Naive thymus-derived CD8-positive, alpha-beta T cell (primary cell): ENCODE measurements at regions not wholly inside any gene's neighbourhood (a gene's known extent, or its start where the extent isn't known, plus 50 kb on each side); places are given as distances from the start of the nearest gene placed in this dataset.

Experiments
- ATAC-seq, 2 donors: fragments of 150-1000 bp; cut with Tn5 transposase in 1 of 2; sonication (Bioruptor Pico), chemical (Tn5 transposase) in 1 of 2; 1 replicate in 1 of 2; 2 replicates in 1 of 2; pipeline ENCODE4 v1.10.0; 2021; ENCODE audit warnings: mild to moderate bottlenecking in 2 of 2, moderate library complexity in 2 of 2
- POLR2A ChIA-PET: fragments of 350-600 bp; sonication (Branson Sonifier 250); formaldehyde crosslinking; loops from one replicate; lab custom pipeline; 2021; ENCODE audit warnings: antibody characterized with exemption; lab: Charles Lee
- DNase-seq, 10 donors: peaks; one replicate each; pipeline versions ENCODE4 v3.0.0 to v3.0.0-alpha.2; 2020 to 2022
- H3K27ac Mint-ChIP-seq, 10 donors: one replicate each; pipeline ENCODE4 v1.8.0; 2020 to 2022; ENCODE audit warnings: mild to moderate bottlenecking in 10 of 10, mixed read lengths in 10 of 10, moderate library complexity in 4 of 10, inconsistent platforms in 1 of 10
- H3K27me3 Mint-ChIP-seq, 5 donors: one replicate each; pipeline ENCODE4 v1.8.0; 2021 to 2022; ENCODE audit warnings: mixed read lengths in 5 of 5
- H3K36me3 Mint-ChIP-seq, 3 donors: one replicate each; pipeline ENCODE4 v1.8.0; 2020 to 2022; ENCODE audit warnings: mixed read lengths in 3 of 3, mild to moderate bottlenecking in 2 of 3, inconsistent platforms in 1 of 3
- H3K4me1 Mint-ChIP-seq, 4 donors: one replicate each; pipeline ENCODE4 v1.8.0; 2021 to 2022; ENCODE audit warnings: mixed read lengths in 4 of 4
- H3K4me3 Mint-ChIP-seq, 10 donors: one replicate each; pipeline ENCODE4 v1.8.0; 2020 to 2022; ENCODE audit warnings: mild to moderate bottlenecking in 10 of 10, mixed read lengths in 10 of 10, moderate library complexity in 6 of 10, inconsistent platforms in 1 of 10
- H3K9me3 Mint-ChIP-seq, 9 donors: one replicate each; pipeline ENCODE4 v1.8.0; 2020 to 2022; ENCODE audit warnings: mixed read lengths in 9 of 9, mild to moderate bottlenecking in 3 of 9, inconsistent platforms in 1 of 9, moderate library complexity in 1 of 9

GRCh38 chr3:34934660-34935059, 704.7 kb upstream of the ARPP21 start:
- Mint-ChIP-seq H3K9me3 (peaks cover 5 to 24% (median 11%) of the 10 kb centered on the region in 9 donors), H3K4me1 (no peaks in the 10 kb centered on the region), H3K36me3 (peaks cover 0 to 5% (median 0%) of the 10 kb centered on the region in 3 donors), H3K27ac (no peak overlapping the region), H3K27me3 (no peaks in the 10 kb centered on the region), H3K4me3 (no peak overlapping the region)
- no peak for ATAC-seq
- DNase-seq: no peak
- POLR2A ChIA-PET: no interaction called here

DNA sequence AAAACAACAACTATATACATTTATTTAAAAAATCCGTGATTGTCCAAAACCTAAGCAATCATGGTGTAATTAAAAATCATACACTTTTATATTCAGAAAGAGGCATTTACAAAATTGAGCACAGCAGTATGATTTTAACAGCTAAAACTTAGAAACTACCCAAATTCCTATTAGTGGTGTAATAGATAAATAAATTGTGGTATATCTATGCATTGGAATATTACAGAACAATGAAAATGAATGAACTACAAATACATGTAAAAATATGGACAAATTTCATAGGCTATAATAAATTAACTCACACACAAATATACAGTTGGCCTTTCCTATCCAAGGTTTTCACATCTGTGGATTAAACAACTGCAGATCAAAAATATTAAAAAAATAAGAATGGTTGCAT, 700.5 kb upstream of the ARPP21 start:
- ATAC-seq (no peak), DNase-seq (no peak)
- H3K27me3 Mint-ChIP-seq: peaks cover 0 to 2% (median 0%) of the 10 kb centered on the region in 5 donors
- no peak overlapping the region for H3K4me3 Mint-ChIP-seq
- POLR2A ChIA-PET: no interaction called here
- H3K36me3 Mint-ChIP-seq: no peaks in the 10 kb centered on the region
- H3K9me3 Mint-ChIP-seq: peaks cover 0 to 14% (median 3%) of the 10 kb centered on the region in 9 donors
- H3K4me1 Mint-ChIP-seq: no peaks in the 10 kb centered on the region
- no peak overlapping the region for H3K27ac Mint-ChIP-seq

DNA sequence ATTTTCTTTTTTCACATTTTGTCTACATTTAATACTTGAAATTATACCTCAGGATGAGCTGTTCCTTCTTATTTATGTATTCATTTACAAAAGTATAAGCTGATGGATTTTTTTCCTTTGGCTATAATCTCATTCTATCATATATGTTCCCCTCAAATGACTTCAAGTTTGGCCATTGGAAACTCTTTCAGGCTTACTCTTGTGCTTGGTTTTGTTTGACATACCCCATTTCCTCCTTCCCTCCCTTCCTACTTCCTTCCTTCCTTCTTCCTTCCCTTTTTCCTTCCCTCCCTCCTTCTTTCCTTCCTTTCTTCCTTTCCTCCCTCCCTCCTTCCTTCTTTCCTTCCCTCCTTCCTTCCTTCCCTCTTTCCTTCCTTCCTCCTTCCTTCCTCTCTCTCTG, 697.1 kb upstream of the ARPP21 start:
- H3K27me3 Mint-ChIP-seq: peaks cover 0 to 15% (median 6%) of the 10 kb centered on the region in 5 donors
- ATAC-seq (no peak), DNase-seq (no peak)
- H3K36me3 Mint-ChIP-seq: peaks cover 0 to 3% (median 0%) of the 10 kb centered on the region in 3 donors
- H3K4me3 Mint-ChIP-seq: no peak overlapping the region
- no peaks in the 10 kb centered on the region for H3K4me1 Mint-ChIP-seq
- peaks cover 0 to 14% (median 3%) of the 10 kb centered on the region in 9 donors for H3K9me3 Mint-ChIP-seq
- POLR2A ChIA-PET: no interaction called here
- peak overlapping the region in 1 of 10 donors; percentile 8 for H3K27ac Mint-ChIP-seq

DNA sequence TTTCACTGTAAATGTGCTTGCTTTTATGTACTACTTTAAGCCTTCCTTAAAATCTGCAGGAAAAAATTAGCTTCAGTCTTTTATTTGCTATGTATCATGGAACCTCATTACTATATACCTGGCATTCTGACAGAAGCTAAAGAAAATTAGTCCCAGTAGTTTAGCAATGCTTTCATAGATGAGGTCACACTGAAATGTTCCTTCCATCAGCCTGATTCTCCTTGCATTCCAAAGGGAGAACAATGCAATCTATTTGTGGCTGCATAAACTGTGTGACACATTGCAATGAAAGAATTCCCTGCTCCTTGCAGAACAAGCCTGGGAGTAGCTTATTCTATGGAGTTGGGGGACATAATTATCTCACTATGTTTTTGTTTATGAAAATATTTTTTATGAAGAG, 691.5 kb upstream of the ARPP21 start:
- Mint-ChIP-seq H3K4me1 (no peaks in the 10 kb centered on the region), H3K36me3 (peaks cover 0 to 10% (median 0%) of the 10 kb centered on the region in 3 donors), H3K9me3 (peaks cover 0 to 18% (median 5%) of the 10 kb centered on the region in 9 donors), H3K27ac (no peak overlapping the region), H3K4me3 (no peak overlapping the region), H3K27me3 (peaks cover 0 to 25% (median 4%) of the 10 kb centered on the region in 5 donors)
- ATAC-seq (no peak), DNase-seq (no peak)
- POLR2A ChIA-PET: no interaction called here

DNA sequence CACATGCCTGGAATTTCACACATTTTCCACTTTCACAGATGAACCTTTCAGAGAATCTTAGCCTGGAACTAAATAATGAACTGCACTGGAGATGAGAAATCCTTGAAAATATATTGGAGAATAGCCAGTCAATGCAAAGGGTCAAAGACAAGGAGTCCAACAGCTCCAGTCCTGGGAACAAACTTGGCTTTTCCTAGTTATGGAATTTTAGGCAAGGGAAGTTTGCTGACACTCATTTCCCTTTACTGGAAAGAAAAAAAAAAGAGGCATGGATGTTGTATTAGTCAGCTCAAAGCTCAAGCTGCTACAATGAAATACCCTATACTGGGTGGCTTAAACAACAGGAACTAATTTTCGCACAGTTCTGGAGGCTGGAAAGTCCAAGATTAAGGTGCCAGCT, 690.8 kb upstream of the ARPP21 start:
- POLR2A ChIA-PET: no interaction called here
- ATAC-seq: no peak
- Mint-ChIP-seq H3K9me3 (peaks cover 0 to 18% (median 5%) of the 10 kb centered on the region in 9 donors), H3K4me1 (no peaks in the 10 kb centered on the region), H3K36me3 (peaks cover 0 to 10% (median 0%) of the 10 kb centered on the region in 3 donors), H3K27me3 (peaks cover 0 to 25% (median 4%) of the 10 kb centered on the region in 5 donors), H3K4me3 (no peak overlapping the region), H3K27ac (no peak overlapping the region)
- no peak for DNase-seq

- DNase-seq (no peak), ATAC-seq (no peak)
- H3K27ac Mint-ChIP-seq: no peak overlapping the region
- peaks cover 0 to 8% (median 0%) of the 10 kb centered on the region in 5 donors for H3K27me3 Mint-ChIP-seq
- peaks cover 0 to 8% (median 2%) of the 10 kb centered on the region in 9 donors for H3K9me3 Mint-ChIP-seq
- no peaks in the 10 kb centered on the region for H3K36me3 Mint-ChIP-seq
- POLR2A ChIA-PET: no interaction called here
- H3K4me1 Mint-ChIP-seq: peaks cover 0 to 11% (median 5%) of the 10 kb centered on the region in 4 donors
- H3K4me3 Mint-ChIP-seq: no peak overlapping the region
Observed at GRCh38 chr3:34955680-34956079, 683.6 kb upstream of the ARPP21 start.

GRCh38 chr3:34956511-34956910, 682.8 kb upstream of the ARPP21 start:
- POLR2A ChIA-PET: no interaction called here
- ATAC-seq: no peak

DNA sequence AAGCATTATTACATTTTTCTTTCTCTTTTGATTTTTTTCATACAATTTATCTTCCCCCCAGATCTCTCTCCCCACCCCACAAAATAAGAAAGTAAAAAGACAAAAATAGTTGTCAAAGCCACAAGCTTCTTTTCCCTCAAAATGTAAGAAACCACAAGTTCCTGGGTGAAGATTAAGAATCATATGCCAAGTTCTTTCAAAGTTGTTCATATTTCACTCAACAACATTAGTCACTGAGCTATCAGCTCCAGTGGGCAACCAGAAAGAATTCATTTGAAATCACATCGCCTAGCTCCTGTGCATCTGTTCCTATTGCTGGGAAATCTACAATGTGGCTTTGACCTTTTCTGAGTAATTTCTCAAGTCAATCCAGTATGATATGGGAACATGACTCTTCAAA, 681.6 kb upstream of the ARPP21 start:
- POLR2A ChIA-PET: no interaction called here
- Mint-ChIP-seq H3K4me3 (peak overlapping the region in 1 of 10 donors; percentile 2), H3K27me3 (peaks cover 0 to 9% (median 0%) of the 10 kb centered on the region in 5 donors), H3K9me3 (peaks cover 0 to 8% (median 0%) of the 10 kb centered on the region in 9 donors), H3K4me1 (peaks cover 0 to 11% (median 5%) of the 10 kb centered on the region in 4 donors), H3K27ac (no peak overlapping the region), H3K36me3 (no peaks in the 10 kb centered on the region)
- DNase-seq (peak in 1 of 10 donors; percentile 3), ATAC-seq (no peak)

More at GRCh38 chr3:34956511-34956910, 682.8 kb upstream of the ARPP21 start:
- H3K27me3 Mint-ChIP-seq: peaks cover 0 to 12% (median 0%) of the 10 kb centered on the region in 5 donors
- H3K9me3 Mint-ChIP-seq: peaks cover 0 to 8% (median 0%) of the 10 kb centered on the region in 9 donors
- DNase-seq: no peak
- peaks cover 0 to 11% (median 5%) of the 10 kb centered on the region in 4 donors for H3K4me1 Mint-ChIP-seq
- H3K27ac Mint-ChIP-seq: no peak overlapping the region
- H3K4me3 Mint-ChIP-seq: no peak overlapping the region
- no peaks in the 10 kb centered on the region for H3K36me3 Mint-ChIP-seq

DNA sequence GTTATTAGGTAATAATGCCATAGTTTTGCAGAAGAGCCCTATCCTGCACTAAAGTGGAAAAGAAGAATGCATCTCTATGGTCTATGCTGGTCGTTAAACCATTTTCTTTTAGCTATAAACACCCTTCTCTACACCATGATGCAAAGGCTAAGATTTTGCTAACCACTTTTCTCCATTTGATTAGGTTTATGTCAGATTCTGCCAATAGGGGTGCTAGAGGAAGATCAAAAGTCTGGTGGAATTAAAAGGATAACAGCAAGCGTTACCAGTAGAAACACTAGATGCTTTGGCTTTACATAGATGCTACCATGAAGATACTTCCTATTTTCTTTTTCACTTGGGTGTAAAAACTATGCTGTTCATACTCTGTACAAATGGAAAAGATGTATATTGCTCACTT, 669.8 kb upstream of the ARPP21 start:
- H3K27me3 Mint-ChIP-seq: peaks cover 0 to 5% (median 0%) of the 10 kb centered on the region in 5 donors
- ATAC-seq (no peak), DNase-seq (no peak)
- POLR2A ChIA-PET: no interaction called here
- H3K36me3 Mint-ChIP-seq: no peaks in the 10 kb centered on the region
- peaks cover 0 to 4% (median 0%) of the 10 kb centered on the region in 9 donors for H3K9me3 Mint-ChIP-seq
- no peaks in the 10 kb centered on the region for H3K4me1 Mint-ChIP-seq
- no peak overlapping the region for H3K27ac Mint-ChIP-seq
- H3K4me3 Mint-ChIP-seq: no peak overlapping the region

- POLR2A ChIA-PET: no interaction called here
- Mint-ChIP-seq H3K9me3 (peaks cover 2 to 27% (median 11%) of the 10 kb centered on the region in 9 donors), H3K27me3 (peaks cover 0 to 2% (median 0%) of the 10 kb centered on the region in 5 donors), H3K4me1 (no peaks in the 10 kb centered on the region), H3K4me3 (no peak overlapping the region), H3K36me3 (no peaks in the 10 kb centered on the region), H3K27ac (no peak overlapping the region)
- no peak for DNase-seq
- ATAC-seq: no peak
Observed at GRCh38 chr3:34972481-34972880, 666.8 kb upstream of the ARPP21 start.

DNA sequence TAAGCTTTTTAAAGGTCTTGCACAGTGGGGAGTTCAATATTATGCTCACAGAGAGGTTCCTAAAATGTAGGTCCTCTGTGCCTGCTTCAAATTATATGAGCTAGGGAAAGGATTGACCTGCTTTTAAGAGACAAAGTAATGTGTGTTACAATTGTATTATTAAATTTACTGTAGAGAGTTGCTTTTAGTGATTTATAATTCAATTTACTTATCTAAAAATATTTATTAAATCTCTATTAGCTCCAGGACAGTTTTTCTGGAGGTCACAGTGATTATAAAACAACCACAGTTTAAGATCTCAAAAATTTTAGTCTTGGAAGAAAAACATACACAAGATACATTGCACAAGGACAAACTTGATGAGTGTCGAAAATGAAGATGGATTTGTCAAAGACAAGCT, 665.7 kb upstream of the ARPP21 start:
- Mint-ChIP-seq H3K27me3 (peaks cover 0 to 9% (median 2%) of the 10 kb centered on the region in 5 donors), H3K36me3 (no peaks in the 10 kb centered on the region), H3K4me3 (no peak overlapping the region), H3K4me1 (no peaks in the 10 kb centered on the region), H3K9me3 (peaks cover 4 to 30% (median 16%) of the 10 kb centered on the region in 9 donors), H3K27ac (no peak overlapping the region)
- POLR2A ChIA-PET: no interaction called here
- DNase-seq (no peak), ATAC-seq (no peak)

DNA sequence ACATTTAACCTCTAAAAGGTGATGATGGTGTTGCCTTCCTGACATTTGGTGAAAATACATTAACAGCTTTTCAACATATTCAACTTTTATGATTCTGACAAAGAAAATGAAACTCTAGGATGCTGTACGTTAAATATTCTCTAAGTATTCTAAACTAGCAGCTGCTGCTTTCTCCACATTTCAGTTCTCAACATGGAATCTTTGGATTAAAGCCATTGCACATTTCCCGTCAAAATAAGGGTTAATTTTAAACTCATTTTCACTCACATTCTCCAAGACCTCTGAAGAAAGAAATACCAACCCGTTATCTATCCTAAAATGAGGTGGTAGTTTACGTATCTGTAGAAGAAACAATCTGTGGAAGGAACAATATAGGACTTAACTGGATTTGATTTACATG, 655.7 kb upstream of the ARPP21 start:
- Mint-ChIP-seq H3K9me3 (peaks cover 0 to 4% (median under 1%) of the 10 kb centered on the region in 9 donors), H3K27me3 (peaks cover 0 to 4% (median 0%) of the 10 kb centered on the region in 5 donors), H3K27ac (no peak overlapping the region), H3K4me3 (no peak overlapping the region), H3K4me1 (no peaks in the 10 kb centered on the region), H3K36me3 (no peaks in the 10 kb centered on the region)
- ATAC-seq (no peak), DNase-seq (no peak)
- POLR2A ChIA-PET: no interaction called here

GRCh38 chr3:34988296-34988695, 651.0 kb upstream of the ARPP21 start:
- H3K9me3 Mint-ChIP-seq: peaks cover 0 to 2% (median 0%) of the 10 kb centered on the region in 9 donors
- POLR2A ChIA-PET: no interaction called here

More at GRCh38 chr3:34988296-34988695, 651.0 kb upstream of the ARPP21 start:
- ATAC-seq: no peak
- Mint-ChIP-seq H3K27me3 (no peaks in the 10 kb centered on the region), H3K4me1 (no peaks in the 10 kb centered on the region), H3K4me3 (no peak overlapping the region), H3K36me3 (no peaks in the 10 kb centered on the region), H3K27ac (no peak overlapping the region)
- peak in 1 of 10 donors; percentile 1 for DNase-seq
